Dermis blood vessel endothelial cell (primary cell): ENCODE measurements at regions not wholly inside any gene's neighbourhood (a gene's known extent, or its start where the extent isn't known, plus 50 kb on each side); places are given as distances from the start of the nearest gene placed in this dataset.
"Not testable (repeated sequence)": the region's sequence is repeated elsewhere in the genome, so short reads cannot be mapped to it uniquely, and the experiment has no call there.

Experiments
- DNase-seq: peaks from one replicate; pipeline ENCODE4 v3.0.0; 2010

DNA sequence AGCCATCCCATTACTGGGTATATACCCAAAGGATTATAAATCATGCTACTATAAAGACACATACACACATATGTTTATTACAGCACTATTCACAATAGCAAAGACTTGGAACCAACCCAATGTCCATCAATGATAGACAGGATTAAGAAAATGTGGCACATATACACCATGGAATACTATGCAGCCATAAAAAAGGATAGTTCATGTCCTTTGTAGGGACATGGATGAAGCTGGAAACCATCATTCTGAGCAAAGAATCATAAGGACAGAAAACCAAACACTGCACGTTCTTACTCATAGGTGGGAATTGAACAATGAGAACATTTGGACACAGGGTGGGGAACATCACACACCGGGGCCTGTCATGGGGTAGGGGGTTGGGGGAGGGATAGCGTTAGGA, 60.3 kb upstream of the NMU start:
- DNase-seq: not testable (repeated sequence)

GRCh38 chr4:55706541-55706940, 70.4 kb upstream of the NMU start:
- no peak for DNase-seq

GRCh38 chr4:55707507-55707906, 71.4 kb upstream of the NMU start:
- DNase-seq: no peak

GRCh38 chr4:55707991-55708390, 71.9 kb upstream of the NMU start:
- DNase-seq: not testable (repeated sequence)

- not testable (repeated sequence) for DNase-seq
Measured at GRCh38 chr4:55712835-55713234, 76.7 kb upstream of the NMU start.

DNA sequence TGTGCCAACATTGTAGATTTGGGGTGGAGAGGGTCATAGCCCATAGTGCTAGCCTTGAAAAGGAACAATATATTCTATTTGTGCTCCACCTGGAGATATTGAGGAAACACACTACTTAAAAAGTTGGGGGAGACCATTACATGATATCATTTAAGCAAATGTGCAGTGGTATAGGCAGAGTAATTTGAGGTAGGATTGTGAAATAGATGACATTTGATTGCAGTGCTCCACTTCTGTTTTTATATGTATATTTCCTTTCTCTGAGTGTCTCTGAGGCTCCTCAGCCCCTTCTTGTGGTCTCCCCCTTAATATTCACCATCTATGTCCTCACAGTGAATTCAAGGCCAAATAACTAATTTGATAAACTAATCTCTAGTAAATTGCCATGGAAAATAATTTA, 85.6 kb upstream of the NMU start:
- no peak for DNase-seq

- DNase-seq: no peak
Measured at GRCh38 chr4:55722132-55722531, 86.0 kb upstream of the NMU start.

DNA sequence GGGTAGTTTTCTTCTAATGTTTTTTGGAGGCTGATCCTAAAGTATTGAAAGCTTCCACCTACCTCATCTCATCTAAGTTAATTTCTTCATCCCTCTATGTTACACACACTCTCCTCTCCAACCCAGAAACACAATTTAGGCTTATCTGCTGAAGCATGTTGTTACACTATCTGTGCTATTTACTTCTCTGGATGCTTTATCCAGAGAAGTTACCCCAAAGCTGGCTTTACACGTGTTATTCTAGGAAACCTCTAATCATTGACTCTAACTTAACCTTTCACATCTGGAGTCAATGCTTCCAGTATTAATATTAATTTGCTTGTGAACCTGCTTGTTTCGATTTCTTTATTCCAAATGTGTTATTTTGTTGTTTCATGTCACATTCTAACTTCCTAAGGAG, 87.3 kb upstream of the NMU start:
- no peak for DNase-seq

- no peak for DNase-seq
Measured at GRCh38 chr4:55725057-55725456, 89.0 kb upstream of the NMU start.

GRCh38 chr4:55727746-55728145, 91.6 kb upstream of the NMU start:
- DNase-seq: no peak

- DNase-seq: no peak
Measured at GRCh38 chr4:55729351-55730279, 90.0 kb upstream of the EXOC1L start.

DNA sequence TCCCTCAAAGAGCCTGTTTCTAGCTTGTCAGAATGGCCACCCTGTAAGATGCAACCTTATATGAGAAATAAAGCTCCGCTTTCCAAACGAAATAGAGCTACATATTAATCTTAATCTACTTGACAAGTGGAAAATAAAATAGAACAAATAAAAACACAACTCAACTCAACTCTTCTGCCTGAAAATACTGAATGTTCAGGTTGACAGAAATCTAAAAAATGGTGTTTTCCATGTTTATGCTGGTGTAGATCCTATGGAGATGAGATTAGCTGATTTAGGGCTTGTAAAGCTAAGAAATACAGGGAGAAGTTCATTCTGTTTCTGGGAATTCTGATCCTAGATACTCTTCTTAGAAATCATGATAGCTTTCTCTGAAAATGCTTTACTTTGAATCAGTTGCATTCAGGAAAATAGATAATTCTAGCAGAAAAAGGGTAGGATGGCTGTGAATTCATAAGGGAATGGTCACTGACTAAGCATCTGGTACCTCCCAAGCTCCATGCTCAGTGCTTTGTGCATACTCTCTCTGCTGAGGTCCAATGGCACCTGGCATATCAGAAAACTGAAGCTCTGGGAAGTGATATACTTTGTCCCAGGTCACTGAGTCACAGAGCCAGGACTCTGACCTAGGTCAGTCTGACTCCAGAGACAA, 89.2 kb upstream of the EXOC1L start:
- DNase-seq: no peak

- DNase-seq: no peak
Measured at GRCh38 chr4:55731959-55732358, 87.6 kb upstream of the EXOC1L start.

DNA sequence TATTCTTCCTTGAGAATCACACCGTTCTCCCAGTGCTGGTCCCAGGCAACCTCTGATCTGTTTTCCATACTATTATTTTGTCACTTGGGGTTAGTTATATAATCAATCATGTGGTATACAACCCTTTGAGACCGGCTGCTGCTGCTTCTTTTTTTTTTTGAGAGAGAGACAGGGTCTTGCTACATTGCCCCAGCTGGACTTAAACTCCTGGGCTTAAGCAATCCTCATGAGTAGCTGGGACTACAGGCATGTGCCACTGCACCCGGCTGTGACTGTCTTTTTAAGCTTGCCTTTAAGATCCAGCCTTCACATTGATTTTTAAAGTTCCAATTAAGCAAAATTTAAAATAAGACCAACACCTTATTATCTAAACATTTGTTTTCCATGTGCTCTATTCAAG, 86.7 kb upstream of the EXOC1L start:
- no peak for DNase-seq

- peak; percentile 75 for DNase-seq
Measured at GRCh38 chr4:55733932-55734331, 85.7 kb upstream of the EXOC1L start.

DNA sequence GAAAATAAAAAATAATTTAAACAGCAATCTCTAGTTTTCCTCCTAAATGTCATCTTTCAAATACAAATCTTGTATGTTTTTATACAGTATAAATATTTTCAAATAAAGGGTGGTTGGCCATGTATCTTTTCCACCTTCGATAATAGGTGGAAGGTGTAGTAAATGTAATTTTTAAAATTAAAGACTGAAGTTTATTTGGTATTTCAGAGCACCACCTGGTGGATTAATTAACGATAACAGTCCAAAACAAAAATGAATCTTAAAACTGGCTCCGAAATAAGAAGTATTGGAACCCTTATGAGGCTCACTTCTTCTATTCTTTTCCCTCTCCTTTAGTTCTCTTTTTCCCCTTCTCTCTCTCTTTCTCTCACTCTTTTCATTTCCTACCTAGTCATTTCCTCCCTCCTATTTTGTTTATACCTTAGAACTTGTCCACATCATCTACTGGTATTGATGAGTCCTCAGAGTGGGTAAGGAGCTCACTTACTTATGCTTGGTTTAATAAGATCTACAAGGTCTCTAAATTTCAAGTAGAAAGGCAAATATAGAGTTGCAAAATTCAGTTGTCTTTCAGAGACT, 82.9 kb upstream of the EXOC1L start:
- DNase-seq: peak; percentile 49

GRCh38 chr4:55742655-55743202, 76.9 kb upstream of the EXOC1L start:
- no peak for DNase-seq

DNA sequence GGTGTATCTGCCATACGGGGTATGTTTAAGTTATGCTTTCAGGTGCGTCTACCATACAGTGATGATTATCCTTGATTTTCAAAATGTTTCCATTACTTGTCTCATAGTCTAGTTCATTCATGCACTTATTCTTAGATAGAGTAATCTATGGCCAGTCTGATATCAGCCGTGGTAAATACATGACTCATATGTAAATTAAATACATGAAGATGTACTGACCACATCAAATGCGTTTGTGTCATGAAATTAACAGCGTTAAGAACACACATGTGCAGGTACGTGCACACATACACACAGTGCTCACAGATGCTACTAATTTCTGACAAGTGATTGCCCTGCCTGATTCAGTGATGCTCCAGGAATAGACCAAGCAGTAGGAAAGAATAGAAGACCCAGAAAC, 75.2 kb upstream of the EXOC1L start:
- no peak for DNase-seq

- DNase-seq: no peak
Measured at GRCh38 chr4:55745014-55745413, 74.6 kb upstream of the EXOC1L start.

GRCh38 chr4:55747793-55748192, 71.8 kb upstream of the EXOC1L start:
- DNase-seq: no peak

- no peak for DNase-seq
Measured at GRCh38 chr4:55749666-55750065, 69.9 kb upstream of the EXOC1L start.

- no peak for DNase-seq
Measured at GRCh38 chr4:55752810-55753209, 66.8 kb upstream of the EXOC1L start.

DNA sequence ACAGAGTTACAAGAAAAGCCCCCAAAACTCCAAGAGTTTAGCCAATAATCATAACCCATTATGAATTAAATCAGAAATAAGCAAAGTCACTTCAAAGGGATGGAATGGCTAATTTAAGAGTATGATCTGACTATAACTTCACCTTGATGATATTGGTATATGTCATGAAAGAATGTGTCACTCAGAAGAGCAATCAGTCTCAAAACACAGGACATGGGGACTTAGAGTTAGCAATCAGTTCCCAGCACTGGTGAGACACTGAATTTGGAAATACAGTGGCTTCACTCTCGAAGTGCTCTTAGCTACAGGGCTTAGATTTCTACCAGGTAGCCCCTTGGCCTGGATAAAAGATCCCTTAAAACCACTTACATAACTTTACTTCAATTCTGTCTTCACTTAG, 65.7 kb upstream of the EXOC1L start:
- DNase-seq: no peak
